Hepatocyte (in vitro differentiated cells): ENCODE measurements at regions not wholly inside any gene's neighbourhood (a gene's known extent, or its start where the extent isn't known, plus 50 kb on each side); places are given as distances from the start of the nearest gene placed in this dataset.

Experiments used
- EZH2phosphoT487 ChIP-seq: fragments of 200-600 bp; sonication (generic); IDR thresholded peaks from one replicate; pipeline ENCODE4 v1.6.1; 2018; ENCODE audit warnings: antibody characterized with exemption, mild to moderate bottlenecking, low read depth, moderate library complexity; ENCODE audit not compliant: unreplicated experiment, severe bottlenecking
- TF ChIP-seq, protein P1 (sequence below): fragments of 200-600 bp; sonication (generic); IDR thresholded peaks from 2 replicates; pipeline ENCODE4 v1.5.1; 2016; ENCODE audit warnings: antibody characterized with exemption, mild to moderate bottlenecking; ENCODE audit not compliant: poor library complexity

DNA sequence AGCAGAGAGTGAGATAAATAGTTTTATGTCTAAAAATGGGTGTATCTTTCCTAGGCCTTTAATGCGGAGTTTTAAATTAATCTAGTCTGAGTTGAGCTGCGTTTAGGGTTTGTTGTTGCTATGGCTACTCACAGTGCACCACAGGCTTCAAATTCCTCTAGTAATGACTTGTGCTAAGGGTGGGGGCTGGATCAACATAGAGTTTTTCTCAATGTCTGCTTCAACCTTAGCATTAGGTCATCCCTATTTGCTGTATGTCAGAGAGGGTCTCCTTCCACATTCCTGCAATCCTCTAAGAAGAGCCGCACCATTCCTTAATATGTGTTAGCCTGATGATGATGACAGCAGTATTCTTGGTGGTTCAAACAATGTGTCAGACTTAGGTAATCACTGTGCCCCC lies 465.6 kb upstream of the KIF2A start:
- TF ChIP-seq, protein P1, sequence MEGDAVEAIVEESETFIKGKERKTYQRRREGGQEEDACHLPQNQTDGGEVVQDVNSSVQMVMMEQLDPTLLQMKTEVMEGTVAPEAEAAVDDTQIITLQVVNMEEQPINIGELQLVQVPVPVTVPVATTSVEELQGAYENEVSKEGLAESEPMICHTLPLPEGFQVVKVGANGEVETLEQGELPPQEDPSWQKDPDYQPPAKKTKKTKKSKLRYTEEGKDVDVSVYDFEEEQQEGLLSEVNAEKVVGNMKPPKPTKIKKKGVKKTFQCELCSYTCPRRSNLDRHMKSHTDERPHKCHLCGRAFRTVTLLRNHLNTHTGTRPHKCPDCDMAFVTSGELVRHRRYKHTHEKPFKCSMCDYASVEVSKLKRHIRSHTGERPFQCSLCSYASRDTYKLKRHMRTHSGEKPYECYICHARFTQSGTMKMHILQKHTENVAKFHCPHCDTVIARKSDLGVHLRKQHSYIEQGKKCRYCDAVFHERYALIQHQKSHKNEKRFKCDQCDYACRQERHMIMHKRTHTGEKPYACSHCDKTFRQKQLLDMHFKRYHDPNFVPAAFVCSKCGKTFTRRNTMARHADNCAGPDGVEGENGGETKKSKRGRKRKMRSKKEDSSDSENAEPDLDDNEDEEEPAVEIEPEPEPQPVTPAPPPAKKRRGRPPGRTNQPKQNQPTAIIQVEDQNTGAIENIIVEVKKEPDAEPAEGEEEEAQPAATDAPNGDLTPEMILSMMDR: no peak
- TF ChIP-seq EZH2phosphoT487: no peak
